HEK293T (cell line): ENCODE measurements at regions not wholly inside any gene's neighbourhood (a gene's known extent, or its start where the extent isn't known, plus 50 kb on each side); places are given as distances from the start of the nearest gene placed in this dataset.

Experiments
- CTCF ChIA-PET: fragments of 350-600 bp; formaldehyde crosslinking; extraction: SDS; loops from one replicate; lab custom pipeline; 2021; ENCODE audit warnings: antibody characterized with exemption, inconsistent platforms; lab: Yijun Ruan, JAX
- POLR2A ChIA-PET: fragments of 350-600 bp; formaldehyde crosslinking; extraction: SDS; loops from one replicate; lab custom pipeline; 2020; ENCODE audit warnings: antibody characterized with exemption, inconsistent platforms; lab: Yijun Ruan, JAX
- DNase-seq: peaks from one replicate; pipeline ENCODE4 v3.0.0; 2012; ENCODE audit warnings: mixed read lengths; ENCODE audit errors: extremely low spot score
- ARNT ChIP-seq: fragments of 450-650 bp; IDR thresholded peaks from 2 replicates; pipeline ENCODE4 v1.6.1; 2017; ENCODE audit warnings: mild to moderate bottlenecking
- BHLHE40 ChIP-seq: fragments of 450-650 bp; IDR thresholded peaks from 2 replicates; pipeline ENCODE4 v1.6.1; 2016; ENCODE audit warnings: mild to moderate bottlenecking, moderate library complexity, borderline replicate concordance
- CTBP1 ChIP-seq: fragments of 450-650 bp; IDR thresholded peaks from 2 replicates; pipeline ENCODE4 v1.6.1; 2016; ENCODE audit warnings: borderline replicate concordance
- ELF4 ChIP-seq: fragments of 450-650 bp; IDR thresholded peaks from 2 replicates; pipeline ENCODE4 v1.6.1; 2017; ENCODE audit warnings: antibody characterized with exemption
- FOXA1 ChIP-seq: fragments of 450-650 bp; IDR thresholded peaks from 2 replicates; pipeline ENCODE4 v1.6.1; 2016; ENCODE audit warnings: mild to moderate bottlenecking
- FOXK2 ChIP-seq: fragments of 450-650 bp; IDR thresholded peaks from 2 replicates; pipeline ENCODE4 v1.6.1; 2016; ENCODE audit warnings: mild to moderate bottlenecking
- FOXM1 ChIP-seq: fragments of 450-650 bp; IDR thresholded peaks from 2 replicates; pipeline ENCODE4 v1.6.1; 2017; ENCODE audit warnings: mild to moderate bottlenecking, borderline replicate concordance
- HDGF ChIP-seq: fragments of 450-650 bp; IDR thresholded peaks from 2 replicates; pipeline ENCODE4 v1.6.1; 2017; ENCODE audit warnings: antibody characterized with exemption, borderline replicate concordance
- L3MBTL2 ChIP-seq: fragments of 450-650 bp; conservative IDR thresholded peaks from 2 replicates; pipeline ENCODE4 v1.6.1; 2016; ENCODE audit warnings: mild to moderate bottlenecking
- LEF1 ChIP-seq: fragments of 450-650 bp; IDR thresholded peaks from 2 replicates; pipeline ENCODE4 v1.6.1; 2017; ENCODE audit warnings: mild to moderate bottlenecking, borderline replicate concordance
- NFRKB ChIP-seq: fragments of 450-650 bp; IDR thresholded peaks from 2 replicates; pipeline ENCODE4 v1.6.1; 2016; ENCODE audit warnings: mild to moderate bottlenecking, moderate library complexity
- PKNOX1 ChIP-seq: fragments of 450-650 bp; IDR thresholded peaks from 2 replicates; pipeline ENCODE4 v1.6.1; 2016
- SP1 ChIP-seq: fragments of 450-650 bp; IDR thresholded peaks from 2 replicates; pipeline ENCODE4 v1.6.1; 2017
- SUZ12 ChIP-seq: fragments of 450-650 bp; IDR thresholded peaks from 2 replicates; pipeline ENCODE4 v1.6.1; 2016; ENCODE audit warnings: mild to moderate bottlenecking
- TARDBP ChIP-seq: fragments of 450-650 bp; IDR thresholded peaks from 2 replicates; pipeline ENCODE4 v1.6.1; 2016
- ZNF384 ChIP-seq: fragments of 450-650 bp; IDR thresholded peaks from 2 replicates; pipeline ENCODE4 v1.6.1; 2016

- CTCF ChIA-PET: no interaction called here
- POLR2A ChIA-PET: no interaction called here
- TF ChIP-seq NFRKB: no peak
- DNase-seq: no peak
Observed at GRCh38 chr6:91669871-91670268, 1083.0 kb upstream of the MAP3K7 start.

GRCh38 chr6:91669154-91669870 lies 1082.4 kb upstream of the MAP3K7 start:
- ChIA-PET CTCF (no interaction called here), POLR2A (no interaction called here)

GRCh38 chr6:91667596-91667995 lies 1080.7 kb upstream of the MAP3K7 start:
- ChIA-PET CTCF (no interaction called here), POLR2A (no interaction called here)
- DNase-seq: no peak
- TF ChIP-seq FOXA1 (no peak), L3MBTL2 (no peak), ZNF384 (no peak), LEF1 (no peak), ELF4 (no peak), FOXK2 (no peak), PKNOX1 (no peak)

More at GRCh38 chr6:91669154-91669870, 1082.4 kb upstream of the MAP3K7 start:
- no peak for DNase-seq
- TF ChIP-seq BHLHE40 (no peak), PKNOX1 (no peak), LEF1 (no peak), FOXK2 (no peak), SUZ12 (no peak), L3MBTL2 (no peak), SP1 (no peak), TARDBP (no peak), HDGF (no peak), FOXA1 (no peak), ELF4 (no peak), ZNF384 (no peak), NFRKB (no peak), CTBP1 (no peak), ARNT (no peak), FOXM1 (no peak)

GRCh38 chr6:91664327-91664959 lies 1077.6 kb upstream of the MAP3K7 start:
- CTCF ChIA-PET: no interaction called here
- TF ChIP-seq ARNT: no peak
- no peak for TF ChIP-seq CTBP1
- TF ChIP-seq BHLHE40: no peak
- no peak for TF ChIP-seq SUZ12
- TF ChIP-seq FOXM1: no peak
- TF ChIP-seq HDGF: no peak
- no peak for TF ChIP-seq ELF4
- TF ChIP-seq NFRKB: no peak
- no peak for TF ChIP-seq L3MBTL2
- TF ChIP-seq ZNF384: no peak
- no peak for TF ChIP-seq PKNOX1
- no peak for TF ChIP-seq LEF1
- TF ChIP-seq SP1: no peak
- TF ChIP-seq FOXA1: no peak
- no peak for TF ChIP-seq TARDBP
- TF ChIP-seq FOXK2: no peak
- POLR2A ChIA-PET: no interaction called here

GRCh38 chr6:91660893-91661292 lies 1074.0 kb upstream of the MAP3K7 start:
- no peak for TF ChIP-seq LEF1
- TF ChIP-seq ZNF384: no peak
- TF ChIP-seq TARDBP: no peak
- CTCF ChIA-PET: no interaction called here
- DNase-seq: no peak
- POLR2A ChIA-PET: no interaction called here

More at GRCh38 chr6:91664327-91664959, 1077.6 kb upstream of the MAP3K7 start:
- DNase-seq: no peak

- ChIA-PET CTCF (no interaction called here), POLR2A (no interaction called here)
- no peak for DNase-seq
- TF ChIP-seq BHLHE40: no peak
Observed at GRCh38 chr6:91659891-91660290, 1073.0 kb upstream of the MAP3K7 start.

GRCh38 chr6:91654793-91655192 lies 1067.9 kb upstream of the MAP3K7 start:
- no peak for TF ChIP-seq ARNT
- no peak for TF ChIP-seq FOXK2
- no peak for TF ChIP-seq BHLHE40
- TF ChIP-seq PKNOX1: no peak
- no peak for TF ChIP-seq SUZ12
- TF ChIP-seq NFRKB: no peak
- DNase-seq: no peak
- ChIA-PET POLR2A (no interaction called here), CTCF (no interaction called here)
